GM23338 (cell line): ENCODE measurements at regions not wholly inside any gene's neighbourhood (a gene's known extent, or its start where the extent isn't known, plus 50 kb on each side); places are given as distances from the start of the nearest gene placed in this dataset.

Source experiments
- ATAC-seq: fragments of 200-7000 bp; cut with Tn5 transposase; 3 replicates; pipeline ENCODE4 v1.9.1; 2020
- DNase-seq: peaks from one replicate; pipeline ENCODE4 v3.0.0-alpha.2; 2015; ENCODE audit warnings: low spot score
- H2AFZ ChIP-seq: fragments of 200-600 bp; sonication (generic); 2 replicates; pipeline ENCODE4 v1.8.0; 2016; ENCODE audit warnings: antibody characterized with exemption, mild to moderate bottlenecking, moderate library complexity
- H3F3A ChIP-seq: fragments of 200-600 bp; sonication (generic); replicated peaks from 2 replicates; pipeline ENCODE4 v1.8.0; 2017; ENCODE audit warnings: antibody characterized with exemption, mixed run types, low read depth
- H3K27ac ChIP-seq: fragments of 200-600 bp; sonication (generic); 2 replicates; pipeline ENCODE4 v1.6.1; 2016; ENCODE audit warnings: low read depth
- H3K27me3 ChIP-seq: fragments of 200-600 bp; sonication (generic); 2 replicates; pipeline ENCODE4 v1.8.0; 2016; ENCODE audit warnings: mild to moderate bottlenecking, mixed run types, moderate library complexity; ENCODE audit not compliant: insufficient read depth
- H3K36me3 ChIP-seq: fragments of 200-600 bp; sonication (generic); 2 replicates; pipeline ENCODE4 v1.8.0; 2016; ENCODE audit warnings: mild to moderate bottlenecking; ENCODE audit not compliant: insufficient read depth
- H3K4me1 ChIP-seq: fragments of 200-600 bp; sonication (generic); 2 replicates; pipeline ENCODE4 v1.8.0; 2016; ENCODE audit warnings: mild to moderate bottlenecking, moderate library complexity; ENCODE audit not compliant: insufficient read depth
- H3K4me2 ChIP-seq: fragments of 200-600 bp; sonication (generic); 2 replicates; pipeline ENCODE4 v1.7.1; 2017; ENCODE audit warnings: mixed run types
- H3K4me3 ChIP-seq: fragments of 200-600 bp; sonication (generic); 2 replicates; pipeline ENCODE4 v1.6.1; 2016; ENCODE audit warnings: mixed run types
- H3K79me2 ChIP-seq: fragments of 200-600 bp; sonication (generic); replicated peaks from 2 replicates; pipeline ENCODE4 v1.8.0; 2017; ENCODE audit warnings: mild to moderate bottlenecking; ENCODE audit not compliant: insufficient read depth
- H3K9me2 ChIP-seq: fragments of 200-600 bp; sonication (generic); 2 replicates; pipeline ENCODE4 v1.8.0; 2017; ENCODE audit not compliant: insufficient read depth
- H4K20me1 ChIP-seq: fragments of 200-600 bp; sonication (generic); replicated peaks from 2 replicates; pipeline ENCODE4 v1.8.0; 2017; ENCODE audit warnings: mild to moderate bottlenecking; ENCODE audit not compliant: insufficient read depth
- H3K27ac Mint-ChIP-seq: 2 replicates; pipeline ENCODE4 v1.8.0; 2020; ENCODE audit warnings: inconsistent platforms, mild to moderate bottlenecking, moderate library complexity, mixed read lengths
- H3K27me3 Mint-ChIP-seq: 3 replicates; pipeline ENCODE4 v1.8.0; 2022; ENCODE audit warnings: low read depth, mild to moderate bottlenecking, moderate library complexity, mixed read lengths, inconsistent platforms; ENCODE audit not compliant: insufficient read depth, poor library complexity
- H3K36me3 Mint-ChIP-seq: 3 replicates; pipeline ENCODE4 v1.8.0; 2021; ENCODE audit warnings: low read depth, mild to moderate bottlenecking, inconsistent platforms, moderate library complexity, mixed read lengths
- H3K4me1 Mint-ChIP-seq: 3 replicates; pipeline ENCODE4 v1.8.0; 2020; ENCODE audit warnings: mild to moderate bottlenecking, inconsistent platforms, mixed read lengths
- H3K4me3 Mint-ChIP-seq: 3 replicates; pipeline ENCODE4 v1.8.0; 2021; ENCODE audit warnings: moderate library complexity, mild to moderate bottlenecking, inconsistent platforms, mixed read lengths
- H3K9me3 Mint-ChIP-seq: 3 replicates; pipeline ENCODE4 v1.8.0; 2020; ENCODE audit warnings: moderate library complexity, mild to moderate bottlenecking, inconsistent platforms, mixed read lengths
- CREB1 ChIP-seq: fragments of 250-450 bp; sonication (Bioruptor Pico); IDR thresholded peaks from 2 replicates; pipeline ENCODE4 v1.5.0; 2020; ENCODE audit warnings: low read depth, mild to moderate bottlenecking, moderate library complexity
- EZH2 ChIP-seq: fragments of 200-600 bp; sonication (generic); IDR thresholded peaks from one replicate; pipeline ENCODE4 v1.8.0; 2017; ENCODE audit warnings: antibody characterized with exemption, mild to moderate bottlenecking, low read depth; ENCODE audit not compliant: unreplicated experiment
- JUNB ChIP-seq: IDR thresholded peaks from one replicate; pipeline ENCODE4 v1.6.1; 2016; ENCODE audit warnings: antibody characterized with exemption; ENCODE audit not compliant: unreplicated experiment
- NANOG ChIP-seq: IDR thresholded peaks from 2 replicates; pipeline ENCODE4 v1.6.1; 2016; ENCODE audit warnings: antibody characterized with exemption, borderline replicate concordance
- ZNF114 ChIP-seq: fragments of 250-450 bp; sonication (Bioruptor Pico); IDR thresholded peaks from 2 replicates; pipeline ENCODE4 v1.5.0; 2020; ENCODE audit warnings: mild to moderate bottlenecking, moderate library complexity
- ZNF331 ChIP-seq: fragments of 250-450 bp; sonication (Bioruptor Pico); IDR thresholded peaks from 2 replicates; pipeline ENCODE4 v1.5.0; 2020; ENCODE audit warnings: low read depth, mild to moderate bottlenecking, moderate library complexity
- TF ChIP-seq, protein P1 (sequence below): IDR thresholded peaks from 2 replicates; pipeline ENCODE4 v1.6.1; 2016; ENCODE audit warnings: antibody characterized with exemption
- TF ChIP-seq, protein P2 (sequence below): fragments of 250-450 bp; sonication (Bioruptor Pico); IDR thresholded peaks from 2 replicates; pipeline ENCODE4 v1.5.0; 2020; ENCODE audit warnings: mild to moderate bottlenecking, moderate library complexity
- TF ChIP-seq, protein P3 (sequence below), 2 experiments: fragments of 200-600 bp in 1 of 2; sonication (generic) in 1 of 2; conservative IDR thresholded peaks; 2 replicates each; pipeline versions ENCODE4 v1.5.1 to v1.6.1; 2016 to 2017; ENCODE audit warnings: antibody characterized with exemption in 2 of 2, low read depth in 2 of 2, mild to moderate bottlenecking in 2 of 2, moderate library complexity in 1 of 2

DNA sequence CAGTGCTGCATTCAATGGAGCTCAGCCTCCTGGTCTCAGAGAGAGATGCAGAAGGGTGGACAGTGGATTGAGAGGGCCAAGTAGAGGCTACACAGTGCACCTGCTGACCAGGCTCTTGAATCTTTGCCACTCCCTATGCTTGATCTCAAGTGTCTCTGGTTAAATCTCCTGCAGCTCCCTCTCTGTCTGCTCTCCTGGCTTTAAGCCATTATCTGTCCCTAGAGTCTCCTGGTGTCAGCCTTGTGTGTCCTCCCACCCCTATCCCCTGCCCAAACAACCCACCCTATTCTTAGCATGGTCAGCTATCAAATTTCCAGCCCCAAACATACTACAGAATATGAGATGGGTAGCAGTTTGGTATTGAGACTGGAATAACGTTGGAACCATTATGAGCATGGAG lies 479.3 kb upstream of the CELF2 start (continued):
- TF ChIP-seq ZNF331 (CRISPR knock-in tag) (no peak), EZH2 (no peak), JUNB (no peak), NANOG (no peak), CREB1 (CRISPR knock-in tag) (no peak)
- TF ChIP-seq, protein P1, sequence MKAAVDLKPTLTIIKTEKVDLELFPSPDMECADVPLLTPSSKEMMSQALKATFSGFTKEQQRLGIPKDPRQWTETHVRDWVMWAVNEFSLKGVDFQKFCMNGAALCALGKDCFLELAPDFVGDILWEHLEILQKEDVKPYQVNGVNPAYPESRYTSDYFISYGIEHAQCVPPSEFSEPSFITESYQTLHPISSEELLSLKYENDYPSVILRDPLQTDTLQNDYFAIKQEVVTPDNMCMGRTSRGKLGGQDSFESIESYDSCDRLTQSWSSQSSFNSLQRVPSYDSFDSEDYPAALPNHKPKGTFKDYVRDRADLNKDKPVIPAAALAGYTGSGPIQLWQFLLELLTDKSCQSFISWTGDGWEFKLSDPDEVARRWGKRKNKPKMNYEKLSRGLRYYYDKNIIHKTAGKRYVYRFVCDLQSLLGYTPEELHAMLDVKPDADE = no peak
- TF ChIP-seq, protein P2, sequence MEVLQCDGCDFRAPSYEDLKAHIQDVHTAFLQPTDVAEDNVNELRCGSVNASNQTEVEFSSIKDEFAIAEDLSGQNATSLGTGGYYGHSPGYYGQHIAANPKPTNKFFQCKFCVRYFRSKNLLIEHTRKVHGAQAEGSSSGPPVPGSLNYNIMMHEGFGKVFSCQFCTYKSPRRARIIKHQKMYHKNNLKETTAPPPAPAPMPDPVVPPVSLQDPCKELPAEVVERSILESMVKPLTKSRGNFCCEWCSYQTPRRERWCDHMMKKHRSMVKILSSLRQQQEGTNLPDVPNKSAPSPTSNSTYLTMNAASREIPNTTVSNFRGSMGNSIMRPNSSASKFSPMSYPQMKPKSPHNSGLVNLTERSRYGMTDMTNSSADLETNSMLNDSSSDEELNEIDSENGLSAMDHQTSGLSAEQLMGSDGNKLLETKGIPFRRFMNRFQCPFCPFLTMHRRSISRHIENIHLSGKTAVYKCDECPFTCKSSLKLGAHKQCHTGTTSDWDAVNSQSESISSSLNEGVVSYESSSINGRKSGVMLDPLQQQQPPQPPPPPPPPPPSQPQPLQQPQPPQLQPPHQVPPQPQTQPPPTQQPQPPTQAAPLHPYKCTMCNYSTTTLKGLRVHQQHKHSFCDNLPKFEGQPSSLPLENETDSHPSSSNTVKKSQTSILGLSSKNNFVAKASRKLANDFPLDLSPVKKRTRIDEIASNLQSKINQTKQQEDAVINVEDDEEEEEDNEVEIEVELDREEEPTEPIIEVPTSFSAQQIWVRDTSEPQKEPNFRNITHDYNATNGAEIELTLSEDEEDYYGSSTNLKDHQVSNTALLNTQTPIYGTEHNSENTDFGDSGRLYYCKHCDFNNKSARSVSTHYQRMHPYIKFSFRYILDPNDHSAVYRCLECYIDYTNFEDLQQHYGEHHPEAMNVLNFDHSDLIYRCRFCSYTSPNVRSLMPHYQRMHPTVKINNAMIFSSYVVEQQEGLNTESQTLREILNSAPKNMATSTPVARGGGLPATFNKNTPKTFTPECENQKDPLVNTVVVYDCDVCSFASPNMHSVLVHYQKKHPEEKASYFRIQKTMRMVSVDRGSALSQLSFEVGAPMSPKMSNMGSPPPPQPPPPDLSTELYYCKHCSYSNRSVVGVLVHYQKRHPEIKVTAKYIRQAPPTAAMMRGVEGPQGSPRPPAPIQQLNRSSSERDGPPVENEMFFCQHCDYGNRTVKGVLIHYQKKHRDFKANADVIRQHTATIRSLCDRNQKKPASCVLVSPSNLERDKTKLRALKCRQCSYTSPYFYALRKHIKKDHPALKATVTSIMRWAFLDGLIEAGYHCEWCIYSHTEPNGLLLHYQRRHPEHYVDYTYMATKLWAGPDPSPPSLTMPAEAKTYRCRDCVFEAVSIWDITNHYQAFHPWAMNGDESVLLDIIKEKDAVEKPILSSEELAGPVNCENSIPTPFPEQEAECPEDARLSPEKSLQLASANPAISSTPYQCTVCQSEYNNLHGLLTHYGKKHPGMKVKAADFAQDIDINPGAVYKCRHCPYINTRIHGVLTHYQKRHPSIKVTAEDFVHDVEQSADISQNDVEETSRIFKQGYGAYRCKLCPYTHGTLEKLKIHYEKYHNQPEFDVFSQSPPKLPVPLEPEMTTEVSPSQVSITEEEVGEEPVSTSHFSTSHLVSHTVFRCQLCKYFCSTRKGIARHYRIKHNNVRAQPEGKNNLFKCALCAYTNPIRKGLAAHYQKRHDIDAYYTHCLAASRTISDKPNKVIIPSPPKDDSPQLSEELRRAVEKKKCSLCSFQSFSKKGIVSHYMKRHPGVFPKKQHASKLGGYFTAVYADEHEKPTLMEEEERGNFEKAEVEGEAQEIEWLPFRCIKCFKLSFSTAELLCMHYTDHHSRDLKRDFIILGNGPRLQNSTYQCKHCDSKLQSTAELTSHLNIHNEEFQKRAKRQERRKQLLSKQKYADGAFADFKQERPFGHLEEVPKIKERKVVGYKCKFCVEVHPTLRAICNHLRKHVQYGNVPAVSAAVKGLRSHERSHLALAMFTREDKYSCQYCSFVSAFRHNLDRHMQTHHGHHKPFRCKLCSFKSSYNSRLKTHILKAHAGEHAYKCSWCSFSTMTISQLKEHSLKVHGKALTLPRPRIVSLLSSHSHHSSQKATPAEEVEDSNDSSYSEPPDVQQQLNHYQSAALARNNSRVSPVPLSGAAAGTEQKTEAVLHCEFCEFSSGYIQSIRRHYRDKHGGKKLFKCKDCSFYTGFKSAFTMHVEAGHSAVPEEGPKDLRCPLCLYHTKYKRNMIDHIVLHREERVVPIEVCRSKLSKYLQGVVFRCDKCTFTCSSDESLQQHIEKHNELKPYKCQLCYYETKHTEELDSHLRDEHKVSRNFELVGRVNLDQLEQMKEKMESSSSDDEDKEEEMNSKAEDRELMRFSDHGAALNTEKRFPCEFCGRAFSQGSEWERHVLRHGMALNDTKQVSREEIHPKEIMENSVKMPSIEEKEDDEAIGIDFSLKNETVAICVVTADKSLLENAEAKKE (CRISPR knock-in tag) = no peak

DNA sequence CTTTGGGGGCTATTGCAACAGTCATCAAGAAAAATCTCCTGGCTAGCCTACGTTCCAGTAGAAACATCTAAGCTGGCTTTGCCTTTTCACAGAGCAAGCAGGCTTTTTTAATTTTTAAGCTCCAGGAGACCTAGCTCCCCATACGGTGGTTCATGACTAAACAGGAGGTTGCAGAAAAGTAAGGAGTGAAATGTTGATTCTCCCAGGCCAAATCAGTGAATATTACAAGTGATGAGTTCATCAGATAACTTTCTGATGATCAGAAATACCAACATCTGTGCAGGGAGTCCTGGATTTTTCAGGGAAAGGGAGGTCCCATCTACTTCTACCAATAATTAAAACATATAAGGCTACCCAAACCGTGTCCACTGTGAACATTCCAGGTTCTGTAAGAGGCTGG lies 477.3 kb upstream of the CELF2 start:
- TF ChIP-seq, protein P3, sequence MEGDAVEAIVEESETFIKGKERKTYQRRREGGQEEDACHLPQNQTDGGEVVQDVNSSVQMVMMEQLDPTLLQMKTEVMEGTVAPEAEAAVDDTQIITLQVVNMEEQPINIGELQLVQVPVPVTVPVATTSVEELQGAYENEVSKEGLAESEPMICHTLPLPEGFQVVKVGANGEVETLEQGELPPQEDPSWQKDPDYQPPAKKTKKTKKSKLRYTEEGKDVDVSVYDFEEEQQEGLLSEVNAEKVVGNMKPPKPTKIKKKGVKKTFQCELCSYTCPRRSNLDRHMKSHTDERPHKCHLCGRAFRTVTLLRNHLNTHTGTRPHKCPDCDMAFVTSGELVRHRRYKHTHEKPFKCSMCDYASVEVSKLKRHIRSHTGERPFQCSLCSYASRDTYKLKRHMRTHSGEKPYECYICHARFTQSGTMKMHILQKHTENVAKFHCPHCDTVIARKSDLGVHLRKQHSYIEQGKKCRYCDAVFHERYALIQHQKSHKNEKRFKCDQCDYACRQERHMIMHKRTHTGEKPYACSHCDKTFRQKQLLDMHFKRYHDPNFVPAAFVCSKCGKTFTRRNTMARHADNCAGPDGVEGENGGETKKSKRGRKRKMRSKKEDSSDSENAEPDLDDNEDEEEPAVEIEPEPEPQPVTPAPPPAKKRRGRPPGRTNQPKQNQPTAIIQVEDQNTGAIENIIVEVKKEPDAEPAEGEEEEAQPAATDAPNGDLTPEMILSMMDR (conservative IDR thresholded peaks at IDR 0.05; ENCODE audit: low read depth in 2 of 2) = no peak
- TF ChIP-seq ZNF114 (CRISPR knock-in tag) = no peak
- no peak overlapping the region for H3K4me2 ChIP-seq
- Mint-ChIP-seq H3K27me3 (peaks cover 1% of the 10 kb centered on the region), H3K27ac (no peak overlapping the region), H3K4me3 (no peak overlapping the region), H3K4me1 (peaks cover 9% of the 10 kb centered on the region; the same call in 2 of the 3 replicates), H3K9me3 (no peaks in the 10 kb centered on the region), H3K36me3 (no peaks in the 10 kb centered on the region)
- no peaks in the 10 kb centered on the region for H3K79me2 ChIP-seq
- H3F3A ChIP-seq = no peaks in the 10 kb centered on the region
- no peak overlapping the region for H3K4me3 ChIP-seq
- no peak overlapping the region for H3K27ac ChIP-seq
- H3K36me3 ChIP-seq = no peaks in the 10 kb centered on the region
- ATAC-seq (no peak), DNase-seq (no peak)
- H4K20me1 ChIP-seq = no peaks in the 10 kb centered on the region
- no peaks in the 10 kb centered on the region for H3K27me3 ChIP-seq
- H3K9me2 ChIP-seq = peaks cover 10% of the 10 kb centered on the region; the same call in 1 of the 2 replicates
- peaks cover 11% of the 10 kb centered on the region for H3K4me1 ChIP-seq
- no peak overlapping the region for H2AFZ ChIP-seq
